Smooth muscle cell (in vitro differentiated cells): ENCODE measurements at regions not wholly inside any gene's neighbourhood (a gene's known extent, or its start where the extent isn't known, plus 50 kb on each side); places are given as distances from the start of the nearest gene placed in this dataset.

ENCODE experiments used
- DNase-seq: peaks from one replicate; lab custom pipeline; 2025; ENCODE audit not compliant: unreplicated experiment; lab: John Stamatoyannopoulos, UW
- H2AFZ ChIP-seq: fragments of 200-600 bp; sonication (generic); 2 replicates; pipeline ENCODE4 v1.6.0; 2016; ENCODE audit warnings: antibody characterized with exemption, low read depth, mild to moderate bottlenecking
- H3F3A ChIP-seq: fragments of 200-600 bp; sonication (generic); 2 replicates; pipeline ENCODE4 v1.6.0; 2017; ENCODE audit warnings: antibody characterized with exemption, low read depth
- H3K27ac ChIP-seq: fragments of 200-600 bp; sonication (generic); 2 replicates; pipeline ENCODE4 v1.5.1; 2016; ENCODE audit warnings: low read depth, mild to moderate bottlenecking
- H3K27me3 ChIP-seq: fragments of 200-600 bp; sonication (generic); 2 replicates; pipeline ENCODE4 v1.6.1; 2016; ENCODE audit warnings: low read depth, mild to moderate bottlenecking
- H3K36me3 ChIP-seq: fragments of 200-600 bp; sonication (generic); 2 replicates; pipeline ENCODE4 v1.5.1; 2016; ENCODE audit warnings: low read depth
- H3K4me1 ChIP-seq: fragments of 200-600 bp; sonication (generic); 2 replicates; pipeline ENCODE4 v1.5.1; 2016; ENCODE audit warnings: low read depth
- H3K4me2 ChIP-seq: fragments of 200-600 bp; sonication (generic); 2 replicates; pipeline ENCODE4 v1.6.0; 2016; ENCODE audit warnings: mild to moderate bottlenecking
- H3K4me3 ChIP-seq: fragments of 200-600 bp; sonication (generic); 2 replicates; pipeline ENCODE4 v1.5.1; 2016; ENCODE audit warnings: mild to moderate bottlenecking
- H3K79me2 ChIP-seq: fragments of 200-600 bp; sonication (generic); 2 replicates; pipeline ENCODE4 v1.6.0; 2016; ENCODE audit warnings: low read depth, mild to moderate bottlenecking
- H3K9ac ChIP-seq: fragments of 200-600 bp; sonication (generic); 2 replicates; pipeline ENCODE4 v1.6.0; 2016; ENCODE audit warnings: low read depth
- H3K9me3 ChIP-seq: fragments of 200-600 bp; sonication (generic); replicated peaks from 2 replicates; pipeline ENCODE4 v1.5.1; 2016; ENCODE audit warnings: low read depth
- H4K20me1 ChIP-seq: fragments of 200-600 bp; sonication (generic); 2 replicates; pipeline ENCODE4 v1.6.0; 2016; ENCODE audit warnings: low read depth
- WGBS: methylation state at CpG from one replicate; pipeline ENCODE4 v1.1.7; 2016; ENCODE audit warnings: low lambda C conversion rate; 5-methylcytosine and 5-hydroxymethylcytosine counted together
- TF ChIP-seq, protein P1 (sequence below): fragments of 200-600 bp; sonication (generic); IDR thresholded peaks from 2 replicates; pipeline ENCODE4 v1.5.1; 2017; ENCODE audit warnings: borderline replicate concordance, mild to moderate bottlenecking, antibody characterized with exemption; ENCODE audit not compliant: insufficient read depth, poor library complexity, severe bottlenecking

DNA sequence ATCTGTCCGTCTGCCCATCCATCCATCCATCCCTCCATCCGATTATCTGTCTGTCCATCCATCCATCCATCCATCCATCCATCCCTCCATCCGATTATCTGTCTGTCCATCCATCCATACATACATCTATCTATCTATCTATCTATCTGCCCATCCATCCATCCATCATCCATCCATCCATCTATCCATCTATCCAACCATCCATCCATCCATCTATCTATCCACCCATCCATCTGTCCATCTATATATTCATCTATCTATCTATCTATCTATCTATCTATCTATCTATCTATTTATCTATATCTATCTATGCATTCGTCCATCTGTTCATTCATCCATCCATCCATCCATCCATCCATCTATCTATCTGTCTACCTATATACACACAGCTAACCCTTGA is 471.1 kb upstream of the ZNF507 start:
- no peaks in the 10 kb centered on the region for H3K36me3 ChIP-seq
- H3K27ac ChIP-seq, result no peak overlapping the region
- WGBS, result 90% methylated on average over 4 of the region's 4 CpGs
- no peak overlapping the region for H2AFZ ChIP-seq
- H3K4me2 ChIP-seq, result no peak overlapping the region
- DNase-seq, result no peak
- no peak overlapping the region for H3K4me3 ChIP-seq
- no peaks in the 10 kb centered on the region for H3K4me1 ChIP-seq
- H3K79me2 ChIP-seq, result no peaks in the 10 kb centered on the region
- TF ChIP-seq, protein P1, sequence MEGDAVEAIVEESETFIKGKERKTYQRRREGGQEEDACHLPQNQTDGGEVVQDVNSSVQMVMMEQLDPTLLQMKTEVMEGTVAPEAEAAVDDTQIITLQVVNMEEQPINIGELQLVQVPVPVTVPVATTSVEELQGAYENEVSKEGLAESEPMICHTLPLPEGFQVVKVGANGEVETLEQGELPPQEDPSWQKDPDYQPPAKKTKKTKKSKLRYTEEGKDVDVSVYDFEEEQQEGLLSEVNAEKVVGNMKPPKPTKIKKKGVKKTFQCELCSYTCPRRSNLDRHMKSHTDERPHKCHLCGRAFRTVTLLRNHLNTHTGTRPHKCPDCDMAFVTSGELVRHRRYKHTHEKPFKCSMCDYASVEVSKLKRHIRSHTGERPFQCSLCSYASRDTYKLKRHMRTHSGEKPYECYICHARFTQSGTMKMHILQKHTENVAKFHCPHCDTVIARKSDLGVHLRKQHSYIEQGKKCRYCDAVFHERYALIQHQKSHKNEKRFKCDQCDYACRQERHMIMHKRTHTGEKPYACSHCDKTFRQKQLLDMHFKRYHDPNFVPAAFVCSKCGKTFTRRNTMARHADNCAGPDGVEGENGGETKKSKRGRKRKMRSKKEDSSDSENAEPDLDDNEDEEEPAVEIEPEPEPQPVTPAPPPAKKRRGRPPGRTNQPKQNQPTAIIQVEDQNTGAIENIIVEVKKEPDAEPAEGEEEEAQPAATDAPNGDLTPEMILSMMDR, result no peak
- no peaks in the 10 kb centered on the region for H3K27me3 ChIP-seq
- H3K9ac ChIP-seq, result no peak overlapping the region
- no peaks in the 10 kb centered on the region for H4K20me1 ChIP-seq
- H3F3A ChIP-seq, result no peaks in the 10 kb centered on the region
- no peaks in the 10 kb centered on the region for H3K9me3 ChIP-seq

DNA sequence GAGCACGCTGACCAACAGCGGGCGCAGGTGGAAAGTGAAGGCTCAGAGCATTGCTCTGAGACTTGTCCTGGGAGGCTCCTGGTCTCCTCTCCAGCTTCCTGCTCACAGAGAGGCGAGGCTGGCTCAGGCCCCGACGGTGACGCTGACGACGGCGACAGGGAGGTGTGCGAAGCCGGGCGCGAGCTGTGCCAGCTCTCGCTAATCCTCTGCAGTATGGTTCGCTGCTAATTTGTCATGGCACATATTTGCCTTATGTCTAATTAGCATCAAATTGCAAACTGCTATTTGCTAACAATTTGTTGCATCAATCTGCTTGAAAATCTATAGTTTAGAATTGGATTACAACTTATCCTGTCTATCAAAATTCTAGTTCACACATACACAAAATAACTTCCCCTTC is 469.8 kb upstream of the ZNF507 start:
- Histone ChIP-seq H3K36me3 (no peaks in the 10 kb centered on the region), H4K20me1 (no peaks in the 10 kb centered on the region), H3F3A (no peaks in the 10 kb centered on the region), H3K27me3 (no peaks in the 10 kb centered on the region), H3K4me1 (no peaks in the 10 kb centered on the region), H3K79me2 (no peaks in the 10 kb centered on the region), H3K9ac (no peak overlapping the region), H3K4me2 (no peak overlapping the region), H2AFZ (no peak overlapping the region), H3K9me3 (no peaks in the 10 kb centered on the region), H3K4me3 (no peak overlapping the region), H3K27ac (no peak overlapping the region)
- DNase-seq, result no peak
- 91% methylated on average over 16 of the region's 16 CpGs for WGBS
- TF ChIP-seq, protein P1, result no peak

DNA sequence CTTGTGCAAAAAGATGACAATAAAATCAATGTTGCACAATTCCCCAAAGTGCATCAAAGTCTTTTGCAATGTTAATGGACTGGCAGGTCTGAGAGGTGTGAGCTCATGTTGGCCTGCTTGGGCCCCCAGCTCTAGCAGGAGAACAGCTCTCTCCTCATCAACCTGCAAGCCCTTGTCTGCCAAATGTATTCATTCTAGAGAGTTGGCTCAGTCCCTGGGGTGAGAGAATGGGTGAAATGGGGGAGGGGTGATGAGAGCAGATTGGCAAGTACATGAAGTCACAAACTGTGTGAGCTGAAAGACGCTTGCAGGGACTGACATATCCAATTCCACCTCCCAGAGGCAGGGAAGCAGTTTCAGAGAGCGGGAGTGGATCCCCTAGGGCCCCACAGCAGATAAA is 465.1 kb upstream of the ZNF507 start:
- Histone ChIP-seq H3K27me3 (no peaks in the 10 kb centered on the region), H3K79me2 (no peaks in the 10 kb centered on the region), H3K36me3 (no peaks in the 10 kb centered on the region), H3K4me1 (no peaks in the 10 kb centered on the region), H3K9ac (no peak overlapping the region), H3K27ac (no peak overlapping the region), H2AFZ (no peak overlapping the region), H3F3A (no peaks in the 10 kb centered on the region), H3K4me3 (no peak overlapping the region), H4K20me1 (no peaks in the 10 kb centered on the region), H3K9me3 (no peaks in the 10 kb centered on the region), H3K4me2 (no peak overlapping the region)
- TF ChIP-seq, protein P1, result no peak
- DNase-seq, result no peak
- 95% methylated on average over 2 of the region's 2 CpGs for whole genome bisulfite sequencing

DNA sequence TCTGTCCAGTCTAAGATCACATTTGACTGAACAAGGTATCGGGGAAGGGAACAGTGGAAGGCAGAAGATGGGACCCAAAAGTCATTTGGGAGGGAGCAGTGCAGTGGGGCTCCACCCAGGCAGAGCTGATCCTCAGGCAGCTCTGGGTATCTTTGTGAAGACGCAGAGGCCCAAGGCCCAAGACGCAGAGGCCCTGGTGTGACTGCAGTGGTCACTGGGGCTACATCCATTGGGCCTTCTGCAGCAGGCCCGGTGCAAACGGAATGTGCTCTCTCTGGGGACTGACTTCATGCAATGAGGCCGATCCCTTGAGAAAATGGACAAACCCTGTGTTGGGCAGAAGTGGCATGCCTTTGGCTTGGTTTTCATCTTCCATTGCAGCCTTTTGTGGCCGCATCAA is 463.4 kb upstream of the ZNF507 start:
- Histone ChIP-seq H3K27me3 (no peaks in the 10 kb centered on the region), H3F3A (no peaks in the 10 kb centered on the region), H3K9me3 (no peaks in the 10 kb centered on the region), H3K4me3 (no peak overlapping the region), H3K27ac (no peak overlapping the region), H3K4me1 (no peaks in the 10 kb centered on the region), H4K20me1 (no peaks in the 10 kb centered on the region), H3K79me2 (no peaks in the 10 kb centered on the region), H2AFZ (no peak overlapping the region), H3K36me3 (no peaks in the 10 kb centered on the region), H3K4me2 (no peak overlapping the region), H3K9ac (no peak overlapping the region)
- WGBS, result 94% methylated on average over 7 of the region's 7 CpGs
- DNase-seq, result no peak
- TF ChIP-seq, protein P1, result no peak
